ENCODE measurements at regions not wholly inside any gene's neighbourhood (a gene's known extent, or its start where the extent isn't known, plus 50 kb on each side); places are given as distances from the start of the nearest gene placed in this dataset.

DNA sequence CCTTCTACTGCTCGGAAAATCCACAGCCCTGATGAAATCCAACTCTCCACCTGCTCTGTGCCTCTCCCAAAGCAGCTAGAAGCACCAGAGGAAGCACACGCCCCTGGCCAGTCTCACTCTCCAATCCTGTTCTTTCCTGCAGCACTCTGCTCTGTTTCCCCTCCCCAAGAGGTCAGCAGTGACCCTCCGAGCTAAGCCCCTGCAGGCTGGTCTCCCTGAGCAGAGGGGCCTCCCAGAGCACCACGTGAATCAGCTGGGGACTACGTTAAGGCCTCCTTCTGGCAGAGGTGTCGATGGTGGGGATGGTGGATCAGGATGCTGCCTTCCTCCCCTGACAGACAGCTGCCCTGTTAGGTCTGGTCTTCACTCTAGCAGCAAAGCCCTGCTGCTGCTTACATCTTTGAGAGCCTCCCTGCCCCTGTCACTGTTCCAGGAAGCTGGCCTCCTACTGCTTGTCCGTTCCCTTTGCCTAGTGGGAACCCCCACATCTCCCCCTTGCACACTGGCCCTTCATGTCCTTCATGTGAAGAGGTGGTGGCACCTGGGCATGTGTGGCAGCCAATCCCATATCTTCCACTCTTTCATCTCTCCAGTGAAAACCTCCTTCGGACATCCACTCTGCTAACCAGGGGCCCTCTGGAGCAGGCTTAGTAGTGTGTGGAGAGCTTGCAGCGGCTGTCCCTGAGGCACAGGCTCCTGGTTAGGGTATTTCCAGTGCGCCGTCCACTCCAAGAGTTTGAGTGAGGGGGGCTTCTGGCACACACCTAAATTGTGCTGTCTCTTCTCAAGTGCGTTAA, 307.5 kb upstream of the HS6ST1 start:
- POLR2A ChIA-PET = no interaction called here
- FAIRE-seq (no peak), ATAC-seq (no peak; the same call in 1 of the 3 replicates)
- TF ChIP-seq YEATS2 (CRISPR knock-in tag; IDR thresholded peaks at IDR 0.05; ENCODE audit: borderline replicate concordance) (no peak), NFIB (CRISPR knock-in tag; IDR thresholded peaks at IDR 0.05; ENCODE audit: borderline replicate concordance) (no peak), ZMYM4 (CRISPR knock-in tag; IDR thresholded peaks at IDR 0.05) (no peak), ZNF510 (CRISPR knock-in tag; IDR thresholded peaks at IDR 0.05; ENCODE audit: low read depth) (no peak), ZNF572 (CRISPR knock-in tag; IDR thresholded peaks at IDR 0.05) (no peak), DNMT3B (CRISPR knock-in tag; conservative IDR thresholded peaks at IDR 0.05) (no peak), ISX (CRISPR knock-in tag; conservative IDR thresholded peaks at IDR 0.05) (no peak), KLF13 (CRISPR knock-in tag; IDR thresholded peaks at IDR 0.05) (no peak), TFE3 (CRISPR knock-in tag; IDR thresholded peaks at IDR 0.05) (no peak), ZUFSP (CRISPR knock-in tag; IDR thresholded peaks at IDR 0.05; ENCODE audit: borderline replicate concordance) (no peak)
- TF ChIP-seq, protein P1, sequence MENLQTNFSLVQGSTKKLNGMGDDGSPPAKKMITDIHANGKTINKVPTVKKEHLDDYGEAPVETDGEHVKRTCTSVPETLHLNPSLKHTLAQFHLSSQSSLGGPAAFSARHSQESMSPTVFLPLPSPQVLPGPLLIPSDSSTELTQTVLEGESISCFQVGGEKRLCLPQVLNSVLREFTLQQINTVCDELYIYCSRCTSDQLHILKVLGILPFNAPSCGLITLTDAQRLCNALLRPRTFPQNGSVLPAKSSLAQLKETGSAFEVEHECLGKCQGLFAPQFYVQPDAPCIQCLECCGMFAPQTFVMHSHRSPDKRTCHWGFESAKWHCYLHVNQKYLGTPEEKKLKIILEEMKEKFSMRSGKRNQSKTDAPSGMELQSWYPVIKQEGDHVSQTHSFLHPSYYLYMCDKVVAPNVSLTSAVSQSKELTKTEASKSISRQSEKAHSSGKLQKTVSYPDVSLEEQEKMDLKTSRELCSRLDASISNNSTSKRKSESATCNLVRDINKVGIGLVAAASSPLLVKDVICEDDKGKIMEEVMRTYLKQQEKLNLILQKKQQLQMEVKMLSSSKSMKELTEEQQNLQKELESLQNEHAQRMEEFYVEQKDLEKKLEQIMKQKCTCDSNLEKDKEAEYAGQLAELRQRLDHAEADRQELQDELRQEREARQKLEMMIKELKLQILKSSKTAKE (CRISPR knock-in tag; IDR thresholded peaks at IDR 0.05; ENCODE audit: borderline replicate concordance) = no peak
- TF ChIP-seq, protein P2, sequence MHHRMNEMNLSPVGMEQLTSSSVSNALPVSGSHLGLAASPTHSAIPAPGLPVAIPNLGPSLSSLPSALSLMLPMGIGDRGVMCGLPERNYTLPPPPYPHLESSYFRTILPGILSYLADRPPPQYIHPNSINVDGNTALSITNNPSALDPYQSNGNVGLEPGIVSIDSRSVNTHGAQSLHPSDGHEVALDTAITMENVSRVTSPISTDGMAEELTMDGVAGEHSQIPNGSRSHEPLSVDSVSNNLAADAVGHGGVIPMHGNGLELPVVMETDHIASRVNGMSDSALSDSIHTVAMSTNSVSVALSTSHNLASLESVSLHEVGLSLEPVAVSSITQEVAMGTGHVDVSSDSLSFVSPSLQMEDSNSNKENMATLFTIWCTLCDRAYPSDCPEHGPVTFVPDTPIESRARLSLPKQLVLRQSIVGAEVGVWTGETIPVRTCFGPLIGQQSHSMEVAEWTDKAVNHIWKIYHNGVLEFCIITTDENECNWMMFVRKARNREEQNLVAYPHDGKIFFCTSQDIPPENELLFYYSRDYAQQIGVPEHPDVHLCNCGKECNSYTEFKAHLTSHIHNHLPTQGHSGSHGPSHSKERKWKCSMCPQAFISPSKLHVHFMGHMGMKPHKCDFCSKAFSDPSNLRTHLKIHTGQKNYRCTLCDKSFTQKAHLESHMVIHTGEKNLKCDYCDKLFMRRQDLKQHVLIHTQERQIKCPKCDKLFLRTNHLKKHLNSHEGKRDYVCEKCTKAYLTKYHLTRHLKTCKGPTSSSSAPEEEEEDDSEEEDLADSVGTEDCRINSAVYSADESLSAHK (CRISPR knock-in tag; IDR thresholded peaks at IDR 0.05; ENCODE audit: borderline replicate concordance) = no peak
- TF ChIP-seq, protein P3, sequence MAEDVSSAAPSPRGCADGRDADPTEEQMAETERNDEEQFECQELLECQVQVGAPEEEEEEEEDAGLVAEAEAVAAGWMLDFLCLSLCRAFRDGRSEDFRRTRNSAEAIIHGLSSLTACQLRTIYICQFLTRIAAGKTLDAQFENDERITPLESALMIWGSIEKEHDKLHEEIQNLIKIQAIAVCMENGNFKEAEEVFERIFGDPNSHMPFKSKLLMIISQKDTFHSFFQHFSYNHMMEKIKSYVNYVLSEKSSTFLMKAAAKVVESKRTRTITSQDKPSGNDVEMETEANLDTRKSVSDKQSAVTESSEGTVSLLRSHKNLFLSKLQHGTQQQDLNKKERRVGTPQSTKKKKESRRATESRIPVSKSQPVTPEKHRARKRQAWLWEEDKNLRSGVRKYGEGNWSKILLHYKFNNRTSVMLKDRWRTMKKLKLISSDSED (CRISPR knock-in tag; IDR thresholded peaks at IDR 0.05) = no peak

More for the DNA sequence above, 307.5 kb upstream of the HS6ST1 start:
- Histone ChIP-seq H3K79me2 (ENCODE audit: insufficient read depth, low read length) (no peaks in the 10 kb centered on the region), H4K20me1 (ENCODE audit: insufficient read depth, low read length) (no peaks in the 10 kb centered on the region), H3K27ac (ENCODE audit: extremely low read length, insufficient read depth, low read length) (no peak overlapping the region), H3K36me3 (replicated peaks in 1 of 2; ENCODE audit: control insufficient read depth in 1 of 2, insufficient read depth in 2 of 2, low read length in 2 of 2) (no peaks in the 10 kb centered on the region), H3K4me1 (ENCODE audit: insufficient read depth, low read length) (peaks cover 16% of the 10 kb centered on the region), H3K9me3 (ENCODE audit: low read length) (no peaks in the 10 kb centered on the region), H2AFZ (ENCODE audit: low read length) (no peak overlapping the region), H3K9ac (ENCODE audit: insufficient read depth, low read depth, low read length) (no peak overlapping the region), H3K4me3 (replicated peaks in 1 of 3; ENCODE audit: insufficient read depth in 1 of 3, low read depth in 2 of 3, low read length in 3 of 3) (no peak overlapping the region), H3K27me3 (ENCODE audit: control insufficient read depth in 1 of 2, insufficient read depth in 2 of 2, low read length in 2 of 2) (peaks cover 1 to 33% of the 10 kb centered on the region in 2 experiments; a peak in 2 of 5 replicates), H3K4me2 (ENCODE audit: low read depth, low read length) (no peak overlapping the region)
- intact Hi-C loops (cut with micrococcal nuclease; ENCODE audit: unreplicated experiment) = no loop called here
- no peak for DNase-seq (ENCODE audit: low spot score)
- CTCF ChIA-PET (ENCODE audit: low intra/inter-chr PET ratio, low total read pairs) = no interaction called here
- in situ Hi-C loops (cut with HindIII; ENCODE audit: extremely low pct_ligation_motif_present, low pct_unique_long_range_greater_than_20kb) = loop anchor here (25.0 kb wide), 1 partner anchor 564 kb away; no protein-coding TSS in a partner anchor
- WGBS (ENCODE audit: low lambda C conversion rate) = 35% methylated on average over 12 of the region's 12 CpGs
- BruUV-seq (replicated peaks) = no TSS peak
